ENCODE measurements at regions not wholly inside any gene's neighbourhood (a gene's known extent, or its start where the extent isn't known, plus 50 kb on each side); places are given as distances from the start of the nearest gene placed in this dataset.
"Not testable (repeated sequence)": the region's sequence is repeated elsewhere in the genome, so short reads cannot be mapped to it uniquely, and the experiment has no call there.

DNA sequence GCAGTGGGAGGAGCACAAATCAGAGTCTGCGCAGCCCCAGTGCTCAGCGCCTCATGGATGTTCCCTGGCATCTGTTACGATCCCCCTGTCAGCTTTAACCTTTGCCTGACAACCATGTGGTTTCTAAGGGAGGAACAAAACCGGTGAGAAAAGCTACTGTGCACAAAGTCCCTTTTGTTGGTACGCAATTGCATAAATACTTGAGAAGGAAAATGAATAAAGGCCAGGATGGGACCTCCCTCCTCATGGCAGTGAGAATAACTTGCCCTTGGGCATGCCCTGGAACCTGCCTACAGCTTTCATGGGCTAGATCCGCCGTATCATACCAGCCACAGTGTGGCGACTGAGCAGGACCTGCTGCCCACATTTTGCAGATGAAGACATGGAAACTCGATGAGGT is 81.0 kb downstream of the RIN2 start:
- H3K9ac ChIP-seq (ENCODE audit: low read length), result no peak overlapping the region
- no peaks in the 10 kb centered on the region for H3K9me3 ChIP-seq (ENCODE audit: insufficient read depth, low read depth, low read length)
- no peak overlapping the region for H3K27ac ChIP-seq (ENCODE audit: low read depth, low read length)
- FAIRE-seq (no peak), DNase-seq (ENCODE audit: low read depth) (no peak)
- no peaks in the 10 kb centered on the region for H3K27me3 Mint-ChIP-seq (ENCODE audit: low read depth, unreplicated experiment)
- no peak overlapping the region for H3K4me3 ChIP-seq (ENCODE audit: insufficient read depth, low read depth, low read length)
- H3K4me1 ChIP-seq (ENCODE audit: insufficient read depth, low read length), result no peaks in the 10 kb centered on the region
- H3K4me1 Mint-ChIP-seq (ENCODE audit: low read depth, unreplicated experiment), result no peaks in the 10 kb centered on the region
- no peak overlapping the region for H2AFZ ChIP-seq (ENCODE audit: low read depth, low read length)
- H3K4me3 Mint-ChIP-seq (ENCODE audit: unreplicated experiment), result no peak overlapping the region
- TF ChIP-seq, protein P1, sequence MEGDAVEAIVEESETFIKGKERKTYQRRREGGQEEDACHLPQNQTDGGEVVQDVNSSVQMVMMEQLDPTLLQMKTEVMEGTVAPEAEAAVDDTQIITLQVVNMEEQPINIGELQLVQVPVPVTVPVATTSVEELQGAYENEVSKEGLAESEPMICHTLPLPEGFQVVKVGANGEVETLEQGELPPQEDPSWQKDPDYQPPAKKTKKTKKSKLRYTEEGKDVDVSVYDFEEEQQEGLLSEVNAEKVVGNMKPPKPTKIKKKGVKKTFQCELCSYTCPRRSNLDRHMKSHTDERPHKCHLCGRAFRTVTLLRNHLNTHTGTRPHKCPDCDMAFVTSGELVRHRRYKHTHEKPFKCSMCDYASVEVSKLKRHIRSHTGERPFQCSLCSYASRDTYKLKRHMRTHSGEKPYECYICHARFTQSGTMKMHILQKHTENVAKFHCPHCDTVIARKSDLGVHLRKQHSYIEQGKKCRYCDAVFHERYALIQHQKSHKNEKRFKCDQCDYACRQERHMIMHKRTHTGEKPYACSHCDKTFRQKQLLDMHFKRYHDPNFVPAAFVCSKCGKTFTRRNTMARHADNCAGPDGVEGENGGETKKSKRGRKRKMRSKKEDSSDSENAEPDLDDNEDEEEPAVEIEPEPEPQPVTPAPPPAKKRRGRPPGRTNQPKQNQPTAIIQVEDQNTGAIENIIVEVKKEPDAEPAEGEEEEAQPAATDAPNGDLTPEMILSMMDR (IDR thresholded peaks at IDR 0.05; ENCODE audit: insufficient read depth, low read depth, low read length), result no peak
- no peak for TF ChIP-seq EZH2 (IDR thresholded peaks at IDR 0.05; ENCODE audit: insufficient read depth, low read length)
- no peaks in the 10 kb centered on the region for H3K36me3 ChIP-seq (ENCODE audit: insufficient read depth, low read length)
- no peaks in the 10 kb centered on the region for H4K20me1 ChIP-seq (ENCODE audit: insufficient read depth, low read length)
- no peak overlapping the region for H3K4me2 ChIP-seq (ENCODE audit: low read length)
- no peaks in the 10 kb centered on the region for H3K79me2 ChIP-seq (ENCODE audit: insufficient read depth, low read length)
- H3K27ac Mint-ChIP-seq (ENCODE audit: unreplicated experiment), result no peak overlapping the region
- H3K9me3 Mint-ChIP-seq (ENCODE audit: unreplicated experiment), result peaks cover 16% of the 10 kb centered on the region
- no peaks in the 10 kb centered on the region for H3K27me3 ChIP-seq (ENCODE audit: insufficient read depth, low read length)
- peaks cover 20% of the 10 kb centered on the region for H3K36me3 Mint-ChIP-seq (ENCODE audit: low read depth, unreplicated experiment)

DNA sequence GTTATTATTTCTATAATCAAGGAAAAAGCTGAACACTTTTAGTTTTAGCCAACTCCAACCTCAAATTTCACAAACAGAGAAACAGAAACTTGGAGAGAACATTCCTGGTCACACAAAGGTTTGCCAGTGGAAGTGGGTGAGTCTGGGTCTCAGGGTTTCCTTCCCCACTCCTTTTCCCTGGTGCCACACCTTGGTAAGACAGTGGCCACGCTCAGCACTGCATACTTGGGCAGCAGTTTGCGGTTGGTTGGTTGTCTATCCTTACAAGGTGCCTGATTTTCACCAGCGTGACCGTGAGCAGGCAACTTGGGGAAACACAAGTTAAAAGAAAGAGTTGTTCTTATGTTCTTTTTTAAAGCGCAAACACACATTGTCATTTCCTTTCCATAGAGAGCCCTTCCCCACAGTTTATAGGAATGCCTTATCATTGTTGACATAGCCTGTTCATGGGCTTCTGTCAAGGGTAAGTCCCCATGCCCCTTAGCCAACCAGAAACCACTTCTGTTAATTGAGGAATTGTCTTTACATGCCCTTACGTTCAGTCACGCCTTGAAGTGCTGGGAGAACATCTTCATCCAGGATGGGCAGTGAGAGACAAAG is 82.2 kb downstream of the RIN2 start:
- Histone ChIP-seq H4K20me1 (ENCODE audit: insufficient read depth, low read length) (no peaks in the 10 kb centered on the region), H3K79me2 (ENCODE audit: insufficient read depth, low read length) (no peaks in the 10 kb centered on the region), H3K36me3 (ENCODE audit: insufficient read depth, low read length) (no peaks in the 10 kb centered on the region), H3K9ac (ENCODE audit: low read length) (no peak overlapping the region), H3K27ac (ENCODE audit: low read depth, low read length) (no peak overlapping the region), H3K4me2 (ENCODE audit: low read length) (no peak overlapping the region), H3K27me3 (ENCODE audit: insufficient read depth, low read length) (no peaks in the 10 kb centered on the region), H3K4me1 (ENCODE audit: insufficient read depth, low read length) (no peaks in the 10 kb centered on the region), H3K9me3 (ENCODE audit: insufficient read depth, low read depth, low read length) (no peaks in the 10 kb centered on the region), H3K4me3 (ENCODE audit: insufficient read depth, low read depth, low read length) (no peak overlapping the region), H2AFZ (ENCODE audit: low read depth, low read length) (no peak overlapping the region)
- H3K27me3 Mint-ChIP-seq (ENCODE audit: low read depth, unreplicated experiment), result no peaks in the 10 kb centered on the region
- DNase-seq (ENCODE audit: low read depth) (no peak), FAIRE-seq (no peak)
- H3K4me1 Mint-ChIP-seq (ENCODE audit: low read depth, unreplicated experiment), result no peaks in the 10 kb centered on the region
- no peak overlapping the region for H3K4me3 Mint-ChIP-seq (ENCODE audit: unreplicated experiment)
- H3K36me3 Mint-ChIP-seq (ENCODE audit: low read depth, unreplicated experiment), result peaks cover 21% of the 10 kb centered on the region
- no peak for TF ChIP-seq EZH2 (IDR thresholded peaks at IDR 0.05; ENCODE audit: insufficient read depth, low read length)
- TF ChIP-seq, protein P1 (IDR thresholded peaks at IDR 0.05; ENCODE audit: insufficient read depth, low read depth, low read length), result no peak
- no peak overlapping the region for H3K27ac Mint-ChIP-seq (ENCODE audit: unreplicated experiment)
- peaks cover 19% of the 10 kb centered on the region for H3K9me3 Mint-ChIP-seq (ENCODE audit: unreplicated experiment)

DNA sequence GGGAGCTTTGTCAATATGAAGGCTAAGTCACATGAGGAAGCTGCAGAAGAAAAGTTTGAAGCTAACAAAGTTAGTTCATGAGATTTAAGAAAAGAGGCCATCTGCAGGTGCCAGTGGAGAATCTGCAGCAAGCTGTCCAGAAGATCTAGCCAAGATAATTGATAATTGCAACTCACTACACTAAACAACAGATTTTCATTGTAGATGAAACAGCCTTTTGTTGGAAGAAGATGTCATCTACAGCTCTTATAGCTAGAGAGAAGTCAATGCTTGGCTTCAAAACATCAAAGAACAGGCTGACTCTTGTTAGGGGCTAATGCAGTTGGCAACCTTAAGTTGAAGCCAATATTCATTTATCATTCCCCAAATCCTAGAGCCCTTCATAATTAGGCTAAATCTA is 83.7 kb downstream of the RIN2 start:
- Mint-ChIP-seq H3K4me3 (ENCODE audit: unreplicated experiment) (no peak overlapping the region), H3K9me3 (ENCODE audit: unreplicated experiment) (peaks cover 21% of the 10 kb centered on the region), H3K36me3 (ENCODE audit: low read depth, unreplicated experiment) (peaks cover 22% of the 10 kb centered on the region), H3K27me3 (ENCODE audit: low read depth, unreplicated experiment) (no peaks in the 10 kb centered on the region), H3K4me1 (ENCODE audit: low read depth, unreplicated experiment) (no peaks in the 10 kb centered on the region), H3K27ac (ENCODE audit: unreplicated experiment) (no peak overlapping the region)
- H3K27ac ChIP-seq (ENCODE audit: low read depth, low read length), result no peak overlapping the region
- DNase-seq (ENCODE audit: low read depth) (no peak), FAIRE-seq (no peak)
- H3K4me3 ChIP-seq (ENCODE audit: insufficient read depth, low read depth, low read length), result no peak overlapping the region
- H3K27me3 ChIP-seq (ENCODE audit: insufficient read depth, low read length), result no peaks in the 10 kb centered on the region
- no peak overlapping the region for H3K9ac ChIP-seq (ENCODE audit: low read length)
- no peaks in the 10 kb centered on the region for H3K9me3 ChIP-seq (ENCODE audit: insufficient read depth, low read depth, low read length)
- H2AFZ ChIP-seq (ENCODE audit: low read depth, low read length), result no peak overlapping the region
- no peak overlapping the region for H3K4me2 ChIP-seq (ENCODE audit: low read length)
- no peaks in the 10 kb centered on the region for H3K4me1 ChIP-seq (ENCODE audit: insufficient read depth, low read length)
- H4K20me1 ChIP-seq (ENCODE audit: insufficient read depth, low read length), result no peaks in the 10 kb centered on the region
- TF ChIP-seq EZH2 (IDR thresholded peaks at IDR 0.05; ENCODE audit: insufficient read depth, low read length), result no peak
- TF ChIP-seq, protein P1 (IDR thresholded peaks at IDR 0.05; ENCODE audit: insufficient read depth, low read depth, low read length), result no peak
- H3K36me3 ChIP-seq (ENCODE audit: insufficient read depth, low read length), result no peaks in the 10 kb centered on the region
- no peaks in the 10 kb centered on the region for H3K79me2 ChIP-seq (ENCODE audit: insufficient read depth, low read length)

DNA sequence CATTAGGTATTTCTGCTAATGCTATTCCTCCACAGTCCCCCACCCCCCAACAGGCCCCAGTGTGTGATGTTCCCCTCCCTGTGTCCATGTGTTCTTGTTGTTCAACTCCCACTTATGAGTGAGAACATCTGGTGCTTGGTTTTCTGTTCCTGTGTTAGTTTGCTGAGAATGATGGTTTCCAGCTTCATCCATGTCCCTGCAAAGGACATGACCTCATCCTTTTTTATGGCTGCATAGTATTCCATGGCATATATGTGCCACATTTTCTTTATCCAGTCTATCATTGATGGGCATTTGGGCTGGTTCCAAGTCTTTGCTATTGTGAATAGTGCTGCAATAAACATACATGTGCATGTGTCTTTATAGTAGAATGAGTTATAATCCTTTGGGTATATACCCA is 86.8 kb downstream of the RIN2 start:
- H3K79me2 ChIP-seq (ENCODE audit: insufficient read depth, low read length); H3K27me3 Mint-ChIP-seq (ENCODE audit: low read depth, unreplicated experiment); H3K9ac ChIP-seq (ENCODE audit: low read length); H3K4me2 ChIP-seq (ENCODE audit: low read length); H2AFZ ChIP-seq (ENCODE audit: low read depth, low read length); DNase-seq (ENCODE audit: low read depth); FAIRE-seq; H3K4me3 ChIP-seq (ENCODE audit: insufficient read depth, low read depth, low read length); H3K4me1 Mint-ChIP-seq (ENCODE audit: low read depth, unreplicated experiment); H3K4me1 ChIP-seq (ENCODE audit: insufficient read depth, low read length); H3K4me3 Mint-ChIP-seq (ENCODE audit: unreplicated experiment); H3K27me3 ChIP-seq (ENCODE audit: insufficient read depth, low read length); H3K27ac ChIP-seq (ENCODE audit: low read depth, low read length); H3K27ac Mint-ChIP-seq (ENCODE audit: unreplicated experiment); H3K36me3 ChIP-seq (ENCODE audit: insufficient read depth, low read length); H3K9me3 ChIP-seq (ENCODE audit: insufficient read depth, low read depth, low read length); H4K20me1 ChIP-seq (ENCODE audit: insufficient read depth, low read length): not testable (repeated sequence)
- H3K9me3 Mint-ChIP-seq (ENCODE audit: unreplicated experiment), result peaks cover 21% of the 10 kb centered on the region
- peaks cover 17% of the 10 kb centered on the region for H3K36me3 Mint-ChIP-seq (ENCODE audit: low read depth, unreplicated experiment)
